ENCODE measurements at regions not wholly inside any gene's neighbourhood (a gene's known extent, or its start where the extent isn't known, plus 50 kb on each side); places are given as distances from the start of the nearest gene placed in this dataset.

- TF ChIP-seq, protein P1, sequence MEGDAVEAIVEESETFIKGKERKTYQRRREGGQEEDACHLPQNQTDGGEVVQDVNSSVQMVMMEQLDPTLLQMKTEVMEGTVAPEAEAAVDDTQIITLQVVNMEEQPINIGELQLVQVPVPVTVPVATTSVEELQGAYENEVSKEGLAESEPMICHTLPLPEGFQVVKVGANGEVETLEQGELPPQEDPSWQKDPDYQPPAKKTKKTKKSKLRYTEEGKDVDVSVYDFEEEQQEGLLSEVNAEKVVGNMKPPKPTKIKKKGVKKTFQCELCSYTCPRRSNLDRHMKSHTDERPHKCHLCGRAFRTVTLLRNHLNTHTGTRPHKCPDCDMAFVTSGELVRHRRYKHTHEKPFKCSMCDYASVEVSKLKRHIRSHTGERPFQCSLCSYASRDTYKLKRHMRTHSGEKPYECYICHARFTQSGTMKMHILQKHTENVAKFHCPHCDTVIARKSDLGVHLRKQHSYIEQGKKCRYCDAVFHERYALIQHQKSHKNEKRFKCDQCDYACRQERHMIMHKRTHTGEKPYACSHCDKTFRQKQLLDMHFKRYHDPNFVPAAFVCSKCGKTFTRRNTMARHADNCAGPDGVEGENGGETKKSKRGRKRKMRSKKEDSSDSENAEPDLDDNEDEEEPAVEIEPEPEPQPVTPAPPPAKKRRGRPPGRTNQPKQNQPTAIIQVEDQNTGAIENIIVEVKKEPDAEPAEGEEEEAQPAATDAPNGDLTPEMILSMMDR (IDR thresholded peaks at IDR 0.05; ENCODE audit: insufficient read depth, low read length, poor library complexity, severe bottlenecking): no peak
- TF ChIP-seq EZH2phosphoT487 (conservative IDR thresholded peaks at IDR 0.05; ENCODE audit: low read length): no peak
These were observed 981.2 kb downstream of the BCL11A start for GRCh38 chr2:59572227-59572626.
